MM.1S (cell line): ENCODE measurements at regions not wholly inside any gene's neighbourhood (a gene's known extent, or its start where the extent isn't known, plus 50 kb on each side); places are given as distances from the start of the nearest gene placed in this dataset.
A peak's percentile ranks its signal among the peaks of the same experiment; 100 is the strongest.

Experiments used
- DNase-seq: peaks from one replicate; pipeline ENCODE4 v3.0.0-alpha.2; 2015
- H2AFZ ChIP-seq: fragments of 300-600 bp; sonication (generic); 2 replicates; pipeline ENCODE4 v1.6.0; 2016; ENCODE audit warnings: antibody characterized with exemption, low read length
- H3F3A ChIP-seq: fragments of 300-600 bp; sonication (generic); 2 replicates; pipeline ENCODE4 v1.6.1; 2016; ENCODE audit warnings: mild to moderate bottlenecking, antibody characterized with exemption, low read length, moderate library complexity, mixed read lengths; ENCODE audit not compliant: insufficient read depth
- H3K27ac ChIP-seq: fragments of 300-600 bp; sonication (generic); 2 replicates; pipeline ENCODE4 v1.5.1; 2016; ENCODE audit warnings: mild to moderate bottlenecking, low read length
- H3K27me3 ChIP-seq: fragments of 300-600 bp; sonication (generic); replicated peaks from 2 replicates; pipeline ENCODE4 v1.6.0; 2016; ENCODE audit warnings: low read length; ENCODE audit not compliant: insufficient read depth
- H3K36me3 ChIP-seq: fragments of 300-600 bp; sonication (generic); replicated peaks from 2 replicates; pipeline ENCODE4 v1.6.1; 2016; ENCODE audit warnings: mild to moderate bottlenecking, low read length, mixed read lengths; ENCODE audit not compliant: insufficient read depth
- H3K4me1 ChIP-seq: fragments of 300-600 bp; sonication (generic); 2 replicates; pipeline ENCODE4 v1.6.1; 2016; ENCODE audit warnings: low read length, mixed read lengths
- H3K4me2 ChIP-seq: fragments of 300-600 bp; sonication (generic); 2 replicates; pipeline ENCODE4 v1.6.0; 2016; ENCODE audit warnings: low read depth, low read length
- H3K4me3 ChIP-seq: fragments of 300-600 bp; sonication (generic); 2 replicates; pipeline ENCODE4 v1.5.1; 2016; ENCODE audit warnings: low read length, mixed read lengths
- H3K79me2 ChIP-seq: fragments of 300-600 bp; sonication (generic); 2 replicates; pipeline ENCODE4 v1.6.1; 2016; ENCODE audit warnings: mixed run types, low read length, mixed read lengths
- H3K9ac ChIP-seq: fragments of 300-600 bp; sonication (generic); 2 replicates; pipeline ENCODE4 v1.6.1; 2016; ENCODE audit warnings: low read length, mixed read lengths
- H3K9me2 ChIP-seq: fragments of 300-600 bp; sonication (generic); replicated peaks from 2 replicates; pipeline ENCODE4 v1.6.1; 2016; ENCODE audit warnings: mild to moderate bottlenecking, low read length, mixed read lengths; ENCODE audit not compliant: insufficient read depth
- H3K9me3 ChIP-seq: fragments of 300-600 bp; sonication (generic); replicated peaks from 2 replicates; pipeline ENCODE4 v1.6.1; 2016; ENCODE audit warnings: mild to moderate bottlenecking, low read length, mixed read lengths; ENCODE audit not compliant: insufficient read depth
- H4K20me1 ChIP-seq: fragments of 300-600 bp; sonication (generic); 2 replicates; pipeline ENCODE4 v1.6.1; 2016; ENCODE audit warnings: mild to moderate bottlenecking, low read length, moderate library complexity, mixed read lengths; ENCODE audit not compliant: insufficient read depth
- EZH2 ChIP-seq: fragments of 300-600 bp; sonication (generic); optimal IDR thresholded peaks from 2 replicates; pipeline ENCODE3; 2017; ENCODE audit warnings: low read depth, mild to moderate bottlenecking, antibody characterized with exemption, low read length, mixed read lengths
- EZH2phosphoT487 ChIP-seq: fragments of 300-600 bp; sonication (generic); IDR thresholded peaks from 2 replicates; pipeline ENCODE4 v1.6.1; 2018; ENCODE audit warnings: antibody characterized with exemption, low read length
- TF ChIP-seq, protein P1 (sequence below): fragments of 300-600 bp; sonication (generic); IDR thresholded peaks from 2 replicates; pipeline ENCODE4 v1.5.1; 2016; ENCODE audit warnings: antibody characterized with exemption, low read length, mixed read lengths

DNA sequence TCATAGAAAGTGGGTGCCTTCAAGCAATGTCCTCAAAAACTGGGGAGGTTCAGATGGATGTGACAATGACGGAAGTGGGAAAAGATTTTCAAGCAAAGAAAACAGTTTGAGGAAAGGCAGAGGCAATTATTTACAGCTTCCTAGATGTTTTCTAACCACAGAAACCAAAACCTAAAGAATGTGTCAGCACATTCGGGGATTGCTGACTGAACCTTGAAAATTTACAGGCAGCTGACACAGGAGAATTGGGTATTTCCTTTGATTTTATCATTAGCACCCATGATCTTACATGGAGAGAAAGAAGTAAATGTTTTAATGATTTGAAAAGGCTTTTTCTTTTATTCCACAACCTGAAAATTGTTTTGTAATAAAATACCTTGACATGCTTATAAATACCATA is 369.0 kb downstream of the ACTL7B start:
- Histone ChIP-seq H3K79me2 (no peaks in the 10 kb centered on the region), H2AFZ (no peak overlapping the region), H3K9me3 (no peaks in the 10 kb centered on the region), H3K9me2 (no peaks in the 10 kb centered on the region), H3F3A (peaks cover 3% of the 10 kb centered on the region; the same call in 1 of the 2 replicates), H3K4me1 (peaks cover 19% of the 10 kb centered on the region), H4K20me1 (no peaks in the 10 kb centered on the region), H3K36me3 (no peaks in the 10 kb centered on the region), H3K27me3 (no peaks in the 10 kb centered on the region), H3K4me3 (no peak overlapping the region), H3K4me2 (peak overlapping the region; percentile 20), H3K27ac (no peak overlapping the region), H3K9ac (no peak overlapping the region)
- TF ChIP-seq, protein P1, sequence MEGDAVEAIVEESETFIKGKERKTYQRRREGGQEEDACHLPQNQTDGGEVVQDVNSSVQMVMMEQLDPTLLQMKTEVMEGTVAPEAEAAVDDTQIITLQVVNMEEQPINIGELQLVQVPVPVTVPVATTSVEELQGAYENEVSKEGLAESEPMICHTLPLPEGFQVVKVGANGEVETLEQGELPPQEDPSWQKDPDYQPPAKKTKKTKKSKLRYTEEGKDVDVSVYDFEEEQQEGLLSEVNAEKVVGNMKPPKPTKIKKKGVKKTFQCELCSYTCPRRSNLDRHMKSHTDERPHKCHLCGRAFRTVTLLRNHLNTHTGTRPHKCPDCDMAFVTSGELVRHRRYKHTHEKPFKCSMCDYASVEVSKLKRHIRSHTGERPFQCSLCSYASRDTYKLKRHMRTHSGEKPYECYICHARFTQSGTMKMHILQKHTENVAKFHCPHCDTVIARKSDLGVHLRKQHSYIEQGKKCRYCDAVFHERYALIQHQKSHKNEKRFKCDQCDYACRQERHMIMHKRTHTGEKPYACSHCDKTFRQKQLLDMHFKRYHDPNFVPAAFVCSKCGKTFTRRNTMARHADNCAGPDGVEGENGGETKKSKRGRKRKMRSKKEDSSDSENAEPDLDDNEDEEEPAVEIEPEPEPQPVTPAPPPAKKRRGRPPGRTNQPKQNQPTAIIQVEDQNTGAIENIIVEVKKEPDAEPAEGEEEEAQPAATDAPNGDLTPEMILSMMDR = no peak
- TF ChIP-seq EZH2 = no peak
- TF ChIP-seq EZH2phosphoT487 = no peak
- peak; percentile 51 for DNase-seq

DNA sequence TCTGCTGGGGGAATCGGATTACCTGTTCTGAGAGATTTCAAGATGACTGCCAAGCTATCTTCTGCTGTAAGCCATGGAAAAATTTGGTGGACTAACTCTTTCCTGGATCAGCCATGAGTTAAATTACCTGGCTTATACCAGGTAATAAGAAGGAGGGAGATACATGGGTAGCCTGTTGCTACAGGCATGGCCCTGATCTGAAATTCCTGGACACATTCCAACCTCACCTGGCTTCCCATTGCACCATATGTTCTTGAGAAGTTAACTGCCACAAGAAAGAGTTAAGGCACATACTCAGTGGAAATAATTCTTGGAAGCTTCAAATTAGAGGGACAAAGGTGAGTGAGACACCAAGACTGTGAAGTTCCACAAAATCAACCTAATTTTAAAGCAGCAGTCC is 371.3 kb downstream of the ACTL7B start:
- TF ChIP-seq EZH2phosphoT487 (no peak), EZH2 (no peak)
- TF ChIP-seq, protein P1 = no peak
- H3K27ac ChIP-seq = no peak overlapping the region
- no peaks in the 10 kb centered on the region for H3K9me3 ChIP-seq
- no peaks in the 10 kb centered on the region for H3K9me2 ChIP-seq
- no peaks in the 10 kb centered on the region for H3K79me2 ChIP-seq
- H3K36me3 ChIP-seq = no peaks in the 10 kb centered on the region
- H2AFZ ChIP-seq = no peak overlapping the region
- no peak for DNase-seq
- H3K4me3 ChIP-seq = no peak overlapping the region
- H3K9ac ChIP-seq = no peak overlapping the region
- no peak overlapping the region for H3K4me2 ChIP-seq
- no peaks in the 10 kb centered on the region for H4K20me1 ChIP-seq
- peaks cover 19% of the 10 kb centered on the region for H3K4me1 ChIP-seq
- H3F3A ChIP-seq = peaks cover 3% of the 10 kb centered on the region; the same call in 1 of the 2 replicates
- no peaks in the 10 kb centered on the region for H3K27me3 ChIP-seq

DNA sequence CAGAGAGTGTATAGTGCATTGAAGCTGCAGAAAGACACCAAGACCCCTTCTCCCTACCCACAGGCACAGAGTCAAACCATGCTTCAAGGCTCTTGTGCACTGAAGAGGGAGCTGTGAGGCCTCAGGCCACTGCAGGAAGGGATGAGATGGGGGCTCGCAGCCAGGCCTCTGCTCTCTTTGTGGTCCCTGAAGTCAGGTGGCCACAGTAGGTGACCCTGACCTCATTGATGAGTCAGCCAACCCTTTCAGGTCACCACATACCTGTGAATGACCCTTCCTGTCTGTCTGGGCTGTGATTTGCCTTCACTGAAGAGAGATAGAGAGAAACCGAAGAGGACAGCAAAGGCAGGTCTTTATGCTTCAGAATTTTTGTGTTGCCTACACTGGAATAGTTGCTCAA is 372.1 kb downstream of the ACTL7B start:
- DNase-seq = no peak
- peaks cover 3% of the 10 kb centered on the region; the same call in 1 of the 2 replicates for H3F3A ChIP-seq
- peaks cover 19% of the 10 kb centered on the region for H3K4me1 ChIP-seq
- no peaks in the 10 kb centered on the region for H4K20me1 ChIP-seq
- no peaks in the 10 kb centered on the region for H3K36me3 ChIP-seq
- no peak overlapping the region for H3K9ac ChIP-seq
- no peak overlapping the region for H2AFZ ChIP-seq
- H3K4me2 ChIP-seq = no peak overlapping the region
- H3K9me2 ChIP-seq = no peaks in the 10 kb centered on the region
- H3K9me3 ChIP-seq = no peaks in the 10 kb centered on the region
- no peaks in the 10 kb centered on the region for H3K27me3 ChIP-seq
- no peak for TF ChIP-seq EZH2phosphoT487
- TF ChIP-seq EZH2 = no peak
- TF ChIP-seq, protein P1 = no peak
- H3K79me2 ChIP-seq = no peaks in the 10 kb centered on the region
- no peak overlapping the region for H3K4me3 ChIP-seq
- no peak overlapping the region for H3K27ac ChIP-seq
